HCT116 (cell line): ENCODE measurements at regions not wholly inside any gene's neighbourhood (a gene's known extent, or its start where the extent isn't known, plus 50 kb on each side); places are given as distances from the start of the nearest gene placed in this dataset.

Experiments
- ATAC-seq: fragments of 200-7000 bp; cut with Tn5 transposase; 2 replicates; pipeline ENCODE4 v1.9.1; 2020; ENCODE audit warnings: mild to moderate bottlenecking, moderate library complexity
- BruUV-seq: library from RNA; stranded (reverse); fragments of 400-500 nt; replicated peaks from 2 replicates; lab custom pipeline; 2021; lab: Mats Ljungman, UMichigan
- CTCF ChIA-PET: fragments of 300-600 bp; sonication (Branson Sonifier 250); formaldehyde crosslinking; loops from one replicate; lab custom pipeline; 2021; ENCODE audit warnings: antibody characterized with exemption; lab: Charles Lee
- POLR2A ChIA-PET: fragments of 300-600, 350-600 bp; sonication (Branson Sonifier 250); formaldehyde crosslinking; loops from one replicate; lab custom pipeline; 2021; ENCODE audit warnings: antibody characterized with exemption; lab: Charles Lee
- RAD21 ChIA-PET, 2 experiments: fragments of 300-600 bp; sonication (Branson Sonifier 250); formaldehyde crosslinking; loops; one replicate each; lab custom pipeline; 2023; ENCODE audit warnings: low total read pairs in 2 of 2; ENCODE audit not compliant: uncharacterized antibody in 2 of 2, unreplicated experiment in 2 of 2, low non-redundant PET in 1 of 2; lab: Charles Lee
- DNase-seq: peaks from one replicate; pipeline ENCODE4 v3.0.0-alpha.2; 2010; ENCODE audit warnings: low read depth, low spot score
- H2AFZ ChIP-seq: fragments of 200-600 bp; shearing (Covaris generic), sonication (generic); 2 replicates; pipeline ENCODE4 v1.6.1; 2017; ENCODE audit warnings: low read depth, mixed run types, mixed read lengths, antibody characterized with exemption, low read length; ENCODE audit not compliant: poor library complexity, severe bottlenecking
- H3K27ac ChIP-seq: 2 replicates; pipeline ENCODE4 v1.5.1; 2012; ENCODE audit warnings: low read depth, low read length
- H3K27me3 ChIP-seq: fragments of 200-600 bp; sonication (generic); 2 replicates; pipeline ENCODE4 v1.6.1; 2016; ENCODE audit warnings: mixed run types, low read length, mixed read lengths; ENCODE audit not compliant: insufficient read depth
- H3K36me3 ChIP-seq, 2 experiments: fragments of 200-500 bp in 1 of 2; fragments of 200-600 bp in 1 of 2; sonication (Bioruptor generic) in 1 of 2; sonication (generic) in 1 of 2; 2 replicates each; pipeline versions ENCODE4 v1.5.1 to v1.6.1; 2014 to 2016; ENCODE audit warnings: low read length in 2 of 2, inconsistent platforms in 1 of 2, mixed read lengths in 1 of 2, mixed run types in 1 of 2; ENCODE audit not compliant: insufficient read depth in 2 of 2, control insufficient read depth in 1 of 2
- H3K4me1 ChIP-seq, 2 experiments: fragments of 200-600 bp in 1 of 2; sonication (generic) in 1 of 2; 2 replicates each; pipeline versions ENCODE4 v1.5.1 to v1.6.1; 2012 to 2017; ENCODE audit warnings: low read length in 2 of 2, inconsistent platforms in 1 of 2, mild to moderate bottlenecking in 1 of 2, mixed read lengths in 1 of 2, mixed run types in 1 of 2, moderate library complexity in 1 of 2; ENCODE audit not compliant: insufficient read depth in 2 of 2, control insufficient read depth in 1 of 2
- H3K4me2 ChIP-seq: fragments of 200-600 bp; sonication (generic); 2 replicates; pipeline ENCODE4 v1.6.1; 2017; ENCODE audit warnings: mixed run types, low read length, mixed read lengths
- H3K4me3 ChIP-seq, 2 experiments: fragments of 200-600 bp in 1 of 2; sonication (generic) in 1 of 2; replicated peaks in 1 of 2; 2 replicates each; pipeline ENCODE4 v1.5.1; 2011 to 2016; ENCODE audit warnings: low read length in 2 of 2, control low read depth in 1 of 2, low read depth in 1 of 2, mild to moderate bottlenecking in 1 of 2, mixed read lengths in 1 of 2, mixed run types in 1 of 2
- H3K79me2 ChIP-seq: fragments of 200-600 bp; sonication (generic); 2 replicates; pipeline ENCODE4 v1.6.1; 2017; ENCODE audit warnings: mild to moderate bottlenecking, mixed run types, low read length, moderate library complexity, mixed read lengths; ENCODE audit not compliant: insufficient read depth
- H3K9ac ChIP-seq: fragments of 200-600 bp; sonication (generic); 2 replicates; pipeline ENCODE4 v1.6.1; 2016; ENCODE audit warnings: low read length, mixed read lengths
- H3K9me2 ChIP-seq: fragments of 200-600 bp; sonication (generic), shearing (Covaris generic); 2 replicates; pipeline ENCODE4 v1.6.1; 2017; ENCODE audit warnings: mixed run types, mild to moderate bottlenecking, moderate library complexity; ENCODE audit not compliant: insufficient read depth
- H3K9me3 ChIP-seq, 2 experiments: fragments of 200-500 bp in 1 of 2; fragments of 200-600 bp in 1 of 2; sonication (Bioruptor generic) in 1 of 2; sonication (generic) in 1 of 2; 2 replicates each; pipeline ENCODE4 v1.6.1; 2014 to 2017; ENCODE audit warnings: low read length in 2 of 2, mixed read lengths in 2 of 2, inconsistent platforms in 1 of 2, low read depth in 1 of 2, mild to moderate bottlenecking in 1 of 2, mixed run types in 1 of 2, moderate library complexity in 1 of 2; ENCODE audit not compliant: control insufficient read depth in 1 of 2, insufficient read depth in 1 of 2
- H4K20me1 ChIP-seq: fragments of 200-600 bp; sonication (generic), shearing (Covaris generic); 2 replicates; pipeline ENCODE4 v1.6.1; 2017; ENCODE audit warnings: mixed run types, mild to moderate bottlenecking, moderate library complexity; ENCODE audit not compliant: insufficient read depth
- CEBPB ChIP-seq: IDR thresholded peaks from 2 replicates; pipeline ENCODE4 v1.6.1; 2012; ENCODE audit warnings: low read depth
- EGR1 ChIP-seq: IDR thresholded peaks from 2 replicates; pipeline ENCODE4 v1.6.1; 2012; ENCODE audit warnings: low read depth
- ELF1 ChIP-seq: IDR thresholded peaks from 2 replicates; pipeline ENCODE4 v1.6.1; 2012; ENCODE audit warnings: low read depth, borderline replicate concordance
- EZH2 ChIP-seq: fragments of 200-600 bp; sonication (generic); IDR thresholded peaks from 2 replicates; pipeline ENCODE4 v1.6.1; 2017; ENCODE audit warnings: antibody characterized with exemption, mixed run types
- FOSL1 ChIP-seq: IDR thresholded peaks from 2 replicates; pipeline ENCODE4 v1.6.1; 2012; ENCODE audit warnings: low read depth
- JUND ChIP-seq: IDR thresholded peaks from 2 replicates; pipeline ENCODE4 v1.6.1; 2012
- POLR2A ChIP-seq: IDR thresholded peaks from 2 replicates; pipeline ENCODE4 v1.7.0; 2011; ENCODE audit warnings: borderline replicate concordance; ENCODE audit not compliant: insufficient read depth, insufficient read length; ENCODE audit errors: extremely low read depth
- POLR2AphosphoS5 ChIP-seq: IDR thresholded peaks from 2 replicates; pipeline ENCODE4 v1.6.1; 2011; ENCODE audit warnings: mild to moderate bottlenecking, low read depth, low read length, moderate library complexity
- RAD21 ChIP-seq: IDR thresholded peaks from 2 replicates; pipeline ENCODE4 v1.6.1; 2012; ENCODE audit warnings: low read depth, mild to moderate bottlenecking
- SIN3A ChIP-seq: IDR thresholded peaks from 2 replicates; pipeline ENCODE4 v1.6.1; 2012; ENCODE audit warnings: low read depth
- SP1 ChIP-seq: IDR thresholded peaks from 2 replicates; pipeline ENCODE4 v1.6.1; 2012; ENCODE audit warnings: low read depth
- SRF ChIP-seq: IDR thresholded peaks from 2 replicates; pipeline ENCODE4 v1.6.1; 2012; ENCODE audit warnings: low read depth
- TCF7L2 ChIP-seq: IDR thresholded peaks from 2 replicates; pipeline ENCODE4 v1.7.0; 2011; ENCODE audit warnings: borderline replicate concordance, inconsistent platforms; ENCODE audit not compliant: insufficient read depth, insufficient read length; ENCODE audit errors: extremely low read depth
- ZFX ChIP-seq: fragments of 450-650 bp; IDR thresholded peaks from 2 replicates; pipeline ENCODE4 v1.6.1; 2017
- intact Hi-C: fragments of 100-400 bp; cut with micrococcal nuclease; formaldehyde crosslinking; loops from 2 replicates; pipeline ENCODE4 v1.10.0; 2022
- TF ChIP-seq, protein P1 (sequence below): IDR thresholded peaks from 2 replicates; pipeline ENCODE4 v1.6.1; 2011; ENCODE audit warnings: mild to moderate bottlenecking, low read length, moderate library complexity; ENCODE audit not compliant: insufficient replicate concordance; ENCODE audit errors: extremely low read depth
- TF ChIP-seq, protein P2 (sequence below), 3 experiments: fragments of 200-600 bp in 1 of 3; sonication (generic) in 1 of 3; IDR thresholded peaks in 2 of 3; conservative IDR thresholded peaks in 1 of 3; 2 replicates each; pipeline ENCODE4 v1.5.1; 2012 to 2017; ENCODE audit warnings: low read depth in 2 of 3, low read length in 2 of 3, antibody characterized with exemption in 1 of 3, borderline replicate concordance in 1 of 3, control low read depth in 1 of 3, mild to moderate bottlenecking in 1 of 3, mixed read lengths in 1 of 3, mixed run types in 1 of 3, moderate library complexity in 1 of 3; ENCODE audit not compliant: insufficient read depth in 1 of 3
- TF ChIP-seq, protein P3 (sequence below): IDR thresholded peaks from 2 replicates; pipeline ENCODE4 v1.6.1; 2012; ENCODE audit warnings: low read depth

DNA sequence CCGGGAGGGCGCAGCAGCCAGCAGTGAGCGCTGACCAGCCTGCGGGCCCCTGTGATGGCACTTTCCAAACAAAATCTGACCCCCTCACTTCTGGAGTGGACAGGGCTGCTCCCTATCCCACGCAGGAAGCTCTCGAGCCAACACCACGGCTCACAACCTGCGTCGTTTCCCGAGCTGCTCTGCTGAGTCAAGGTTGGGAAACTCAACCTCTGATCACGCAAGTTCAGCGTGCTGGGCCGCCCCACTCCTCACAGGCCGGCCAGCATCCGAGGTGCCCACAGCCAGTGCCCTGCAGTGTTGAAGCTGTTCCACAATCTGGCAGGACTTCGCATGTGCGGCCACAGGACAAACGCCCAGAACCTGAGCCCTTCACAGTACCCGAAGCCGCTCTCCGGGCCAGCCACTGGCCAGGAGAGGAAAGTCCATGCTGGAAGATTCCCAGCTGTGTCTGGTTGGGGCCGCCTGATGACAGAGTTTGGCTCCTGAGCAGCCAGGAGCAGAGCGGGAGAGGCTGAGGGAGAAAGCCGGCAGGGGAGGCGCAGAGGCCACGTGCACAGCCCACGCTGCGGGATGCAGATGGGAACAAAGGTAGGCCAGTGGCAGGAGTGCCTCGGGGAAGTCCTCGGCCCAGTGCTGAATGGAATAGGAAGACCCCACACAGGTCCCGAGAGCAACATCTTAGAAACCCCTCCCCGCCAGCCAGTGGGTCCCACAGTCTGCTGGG is 263.3 kb upstream of the TCERG1L start:
- Histone ChIP-seq H3K9me3 (no peaks in the 10 kb centered on the region), H3K4me2 (no peak overlapping the region), H3K9me2 (no peaks in the 10 kb centered on the region), H2AFZ (no peak overlapping the region), H4K20me1 (no peaks in the 10 kb centered on the region), H3K4me1 (no peaks in the 10 kb centered on the region), H3K79me2 (no peaks in the 10 kb centered on the region), H3K36me3 (no peaks in the 10 kb centered on the region), H3K4me3 (no peak overlapping the region), H3K27ac (no peak overlapping the region), H3K9ac (no peak overlapping the region), H3K27me3 (no peaks in the 10 kb centered on the region)
- intact Hi-C loops = no loop called here
- DNase-seq = no peak
- no peak for ATAC-seq
- CTCF ChIA-PET = no interaction called here
- RAD21 ChIA-PET = no interaction called here
- TF ChIP-seq TCF7L2 (no peak), SIN3A (no peak), ZFX (no peak), CEBPB (no peak), SP1 (no peak), SRF (no peak), JUND (no peak), POLR2A (no peak), POLR2AphosphoS5 (no peak), FOSL1 (no peak), RAD21 (no peak), EZH2 (no peak), EGR1 (no peak), ELF1 (no peak)
- TF ChIP-seq, protein P1, sequence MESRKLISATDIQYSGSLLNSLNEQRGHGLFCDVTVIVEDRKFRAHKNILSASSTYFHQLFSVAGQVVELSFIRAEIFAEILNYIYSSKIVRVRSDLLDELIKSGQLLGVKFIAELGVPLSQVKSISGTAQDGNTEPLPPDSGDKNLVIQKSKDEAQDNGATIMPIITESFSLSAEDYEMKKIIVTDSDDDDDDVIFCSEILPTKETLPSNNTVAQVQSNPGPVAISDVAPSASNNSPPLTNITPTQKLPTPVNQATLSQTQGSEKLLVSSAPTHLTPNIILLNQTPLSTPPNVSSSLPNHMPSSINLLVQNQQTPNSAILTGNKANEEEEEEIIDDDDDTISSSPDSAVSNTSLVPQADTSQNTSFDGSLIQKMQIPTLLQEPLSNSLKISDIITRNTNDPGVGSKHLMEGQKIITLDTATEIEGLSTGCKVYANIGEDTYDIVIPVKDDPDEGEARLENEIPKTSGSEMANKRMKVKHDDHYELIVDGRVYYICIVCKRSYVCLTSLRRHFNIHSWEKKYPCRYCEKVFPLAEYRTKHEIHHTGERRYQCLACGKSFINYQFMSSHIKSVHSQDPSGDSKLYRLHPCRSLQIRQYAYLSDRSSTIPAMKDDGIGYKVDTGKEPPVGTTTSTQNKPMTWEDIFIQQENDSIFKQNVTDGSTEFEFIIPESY = no peak
- TF ChIP-seq, protein P2, sequence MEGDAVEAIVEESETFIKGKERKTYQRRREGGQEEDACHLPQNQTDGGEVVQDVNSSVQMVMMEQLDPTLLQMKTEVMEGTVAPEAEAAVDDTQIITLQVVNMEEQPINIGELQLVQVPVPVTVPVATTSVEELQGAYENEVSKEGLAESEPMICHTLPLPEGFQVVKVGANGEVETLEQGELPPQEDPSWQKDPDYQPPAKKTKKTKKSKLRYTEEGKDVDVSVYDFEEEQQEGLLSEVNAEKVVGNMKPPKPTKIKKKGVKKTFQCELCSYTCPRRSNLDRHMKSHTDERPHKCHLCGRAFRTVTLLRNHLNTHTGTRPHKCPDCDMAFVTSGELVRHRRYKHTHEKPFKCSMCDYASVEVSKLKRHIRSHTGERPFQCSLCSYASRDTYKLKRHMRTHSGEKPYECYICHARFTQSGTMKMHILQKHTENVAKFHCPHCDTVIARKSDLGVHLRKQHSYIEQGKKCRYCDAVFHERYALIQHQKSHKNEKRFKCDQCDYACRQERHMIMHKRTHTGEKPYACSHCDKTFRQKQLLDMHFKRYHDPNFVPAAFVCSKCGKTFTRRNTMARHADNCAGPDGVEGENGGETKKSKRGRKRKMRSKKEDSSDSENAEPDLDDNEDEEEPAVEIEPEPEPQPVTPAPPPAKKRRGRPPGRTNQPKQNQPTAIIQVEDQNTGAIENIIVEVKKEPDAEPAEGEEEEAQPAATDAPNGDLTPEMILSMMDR (IDR thresholded peaks at IDR 0.05 in 2 of 3, conservative IDR thresholded peaks at IDR 0.05 in 1 of 3; ENCODE audit: borderline replicate concordance in 1 of 3, insufficient read depth in 1 of 3, low read depth in 2 of 3, low read length in 2 of 3) = no peak
- TF ChIP-seq, protein P3, sequence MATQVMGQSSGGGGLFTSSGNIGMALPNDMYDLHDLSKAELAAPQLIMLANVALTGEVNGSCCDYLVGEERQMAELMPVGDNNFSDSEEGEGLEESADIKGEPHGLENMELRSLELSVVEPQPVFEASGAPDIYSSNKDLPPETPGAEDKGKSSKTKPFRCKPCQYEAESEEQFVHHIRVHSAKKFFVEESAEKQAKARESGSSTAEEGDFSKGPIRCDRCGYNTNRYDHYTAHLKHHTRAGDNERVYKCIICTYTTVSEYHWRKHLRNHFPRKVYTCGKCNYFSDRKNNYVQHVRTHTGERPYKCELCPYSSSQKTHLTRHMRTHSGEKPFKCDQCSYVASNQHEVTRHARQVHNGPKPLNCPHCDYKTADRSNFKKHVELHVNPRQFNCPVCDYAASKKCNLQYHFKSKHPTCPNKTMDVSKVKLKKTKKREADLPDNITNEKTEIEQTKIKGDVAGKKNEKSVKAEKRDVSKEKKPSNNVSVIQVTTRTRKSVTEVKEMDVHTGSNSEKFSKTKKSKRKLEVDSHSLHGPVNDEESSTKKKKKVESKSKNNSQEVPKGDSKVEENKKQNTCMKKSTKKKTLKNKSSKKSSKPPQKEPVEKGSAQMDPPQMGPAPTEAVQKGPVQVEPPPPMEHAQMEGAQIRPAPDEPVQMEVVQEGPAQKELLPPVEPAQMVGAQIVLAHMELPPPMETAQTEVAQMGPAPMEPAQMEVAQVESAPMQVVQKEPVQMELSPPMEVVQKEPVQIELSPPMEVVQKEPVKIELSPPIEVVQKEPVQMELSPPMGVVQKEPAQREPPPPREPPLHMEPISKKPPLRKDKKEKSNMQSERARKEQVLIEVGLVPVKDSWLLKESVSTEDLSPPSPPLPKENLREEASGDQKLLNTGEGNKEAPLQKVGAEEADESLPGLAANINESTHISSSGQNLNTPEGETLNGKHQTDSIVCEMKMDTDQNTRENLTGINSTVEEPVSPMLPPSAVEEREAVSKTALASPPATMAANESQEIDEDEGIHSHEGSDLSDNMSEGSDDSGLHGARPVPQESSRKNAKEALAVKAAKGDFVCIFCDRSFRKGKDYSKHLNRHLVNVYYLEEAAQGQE = no peak
- POLR2A ChIA-PET = no interaction called here
- BruUV-seq = no TSS peak
